IPS DF 4.7 (cell line): ENCODE measurements at regions not wholly inside any gene's neighbourhood (a gene's known extent, or its start where the extent isn't known, plus 50 kb on each side); places are given as distances from the start of the nearest gene placed in this dataset.

Source experiments
- DNase-seq: peaks from one replicate; pipeline ENCODE4 v3.0.0-alpha.2; 2013; ENCODE audit warnings: low spot score; ENCODE audit errors: extremely low read depth

GRCh38 chr6:40799296-40800140 is 212.4 kb upstream of the LRFN2 start:
- no peak for DNase-seq

- no peak for DNase-seq
Observed at GRCh38 chr6:40798069-40798770, 211.1 kb upstream of the LRFN2 start.

GRCh38 chr6:40796260-40797221 is 209.4 kb upstream of the LRFN2 start:
- no peak for DNase-seq

- DNase-seq: no peak
Observed at GRCh38 chr6:40794586-40794985, 207.4 kb upstream of the LRFN2 start.

GRCh38 chr6:40792183-40792582 is 205.0 kb upstream of the LRFN2 start:
- DNase-seq: no peak

DNA sequence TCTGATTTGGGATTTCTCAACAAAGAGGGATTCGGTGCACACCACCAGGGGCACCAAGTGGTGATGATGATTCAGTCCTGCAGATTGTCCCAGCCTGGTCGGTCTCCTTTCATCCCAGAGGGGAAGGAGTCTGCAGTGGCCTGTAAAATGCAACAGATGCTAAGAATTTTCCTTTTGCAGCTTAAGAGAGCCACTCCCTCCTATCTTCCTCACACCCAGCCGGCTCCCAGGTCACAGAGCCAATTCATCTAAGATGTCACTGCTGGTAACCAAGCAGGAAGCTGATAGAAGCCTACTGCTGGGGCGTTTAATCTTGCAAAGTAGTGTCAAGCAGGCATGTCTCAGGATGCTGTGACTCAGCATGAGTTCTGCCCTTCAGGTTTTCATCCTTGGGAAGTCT is 203.8 kb upstream of the LRFN2 start:
- DNase-seq: no peak

- no peak for DNase-seq
Observed at GRCh38 chr6:40788661-40789655, 201.8 kb upstream of the LRFN2 start.

DNA sequence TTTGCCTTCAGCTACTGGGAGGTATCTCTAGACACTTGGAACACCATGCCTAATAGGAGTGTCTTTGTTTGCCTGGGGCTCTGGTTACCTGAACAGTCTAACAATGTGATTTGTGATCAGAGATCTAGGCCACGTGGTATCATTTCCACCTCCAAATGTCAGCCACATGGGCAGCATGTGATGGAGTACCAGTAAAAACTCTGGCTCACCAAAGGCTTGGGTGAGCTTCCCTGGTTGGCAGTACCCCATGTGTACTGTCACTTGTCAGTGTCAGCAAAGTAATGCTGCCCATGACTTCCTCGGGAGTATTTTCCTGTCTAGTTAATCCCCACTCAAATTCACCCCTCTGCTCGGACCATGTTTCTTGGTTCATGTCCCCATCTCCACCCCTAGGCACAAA is 195.2 kb upstream of the LRFN2 start:
- DNase-seq: no peak

- DNase-seq: no peak
Observed at GRCh38 chr6:40780637-40781036, 193.5 kb upstream of the LRFN2 start.

DNA sequence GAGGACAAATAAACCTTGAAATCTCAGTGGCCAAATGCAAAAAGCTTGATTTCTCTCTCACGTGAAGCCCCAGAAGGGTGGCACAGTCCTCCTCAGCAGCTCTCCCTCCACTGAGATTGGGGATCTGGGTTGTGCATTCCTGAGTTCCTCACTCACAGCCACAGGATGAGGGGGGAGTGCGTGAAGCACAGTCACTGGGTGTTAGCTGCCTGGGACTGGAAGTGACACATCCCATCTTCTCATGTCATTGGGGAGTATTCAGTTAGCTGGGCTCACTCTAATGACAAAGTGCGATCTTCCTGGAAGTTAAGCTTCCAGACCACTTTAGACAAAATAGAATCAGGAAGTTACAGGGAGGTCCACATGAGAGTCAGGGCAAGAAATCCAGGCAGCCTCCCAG is 192.2 kb upstream of the LRFN2 start:
- DNase-seq: no peak

- no peak for DNase-seq
Observed at GRCh38 chr6:40778918-40779317, 191.8 kb upstream of the LRFN2 start.

GRCh38 chr6:40778196-40778595 is 191.0 kb upstream of the LRFN2 start:
- no peak for DNase-seq

- DNase-seq: no peak
Observed at GRCh38 chr6:40774932-40775331, 187.8 kb upstream of the LRFN2 start.

DNA sequence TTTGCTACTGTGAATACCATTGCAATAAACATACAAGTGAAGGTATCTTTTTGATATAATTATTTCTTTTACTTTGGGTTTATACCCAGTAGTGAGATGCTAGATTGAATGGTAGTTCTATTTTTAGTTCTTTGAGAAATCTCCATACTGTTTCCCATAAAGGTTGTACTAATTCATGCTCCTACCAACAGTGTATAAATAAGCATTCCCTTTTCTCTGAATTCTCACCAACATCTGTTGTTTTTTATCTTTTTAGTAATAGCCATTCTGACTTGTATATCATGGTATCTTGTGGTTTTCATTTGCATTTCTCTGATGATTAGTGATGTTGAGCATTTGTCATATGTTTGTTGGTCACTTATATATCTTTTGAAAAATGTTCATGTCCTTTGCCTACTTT is 183.6 kb upstream of the LRFN2 start:
- no peak for DNase-seq

GRCh38 chr6:40764726-40765125 is 177.6 kb upstream of the LRFN2 start:
- DNase-seq: no peak

DNA sequence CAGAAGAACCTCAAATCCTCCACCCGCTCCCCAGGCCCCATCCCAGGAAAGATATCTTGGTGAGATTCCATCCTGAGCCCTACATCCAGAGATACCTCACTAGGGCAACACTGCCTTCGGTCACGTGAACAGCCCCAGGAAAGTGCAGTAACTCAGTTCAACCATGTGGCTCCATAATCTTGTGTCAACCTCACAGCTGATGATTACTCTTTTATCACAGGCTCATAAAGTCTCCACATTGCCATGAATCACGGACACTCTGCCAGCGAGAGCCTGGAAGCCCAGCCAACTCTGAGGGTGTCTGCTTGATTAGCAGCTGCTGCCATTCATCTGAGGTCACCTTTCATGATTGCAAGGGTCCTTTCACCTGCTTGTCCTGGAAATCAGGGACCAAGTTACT is 175.8 kb upstream of the LRFN2 start:
- no peak for DNase-seq

DNA sequence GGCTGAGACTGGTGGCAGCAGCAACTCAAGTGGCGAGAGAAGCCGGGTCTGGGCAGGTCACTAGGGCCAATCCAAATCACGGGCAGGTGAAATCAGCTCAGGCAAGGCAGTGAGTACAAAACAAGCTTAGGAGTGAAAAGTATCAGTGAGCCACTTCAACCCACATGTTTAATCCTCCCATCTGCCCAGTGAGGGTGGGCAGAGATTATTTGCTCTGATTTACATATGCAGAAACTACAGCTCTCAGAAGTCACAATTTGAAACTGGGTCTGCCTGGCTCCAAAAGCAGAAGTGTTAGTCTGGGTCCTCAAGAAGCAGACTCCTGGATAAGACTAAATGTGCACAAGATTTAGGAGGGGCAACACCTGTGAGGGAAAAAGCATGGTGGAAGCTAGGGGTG is 173.7 kb upstream of the LRFN2 start:
- DNase-seq: no peak

DNA sequence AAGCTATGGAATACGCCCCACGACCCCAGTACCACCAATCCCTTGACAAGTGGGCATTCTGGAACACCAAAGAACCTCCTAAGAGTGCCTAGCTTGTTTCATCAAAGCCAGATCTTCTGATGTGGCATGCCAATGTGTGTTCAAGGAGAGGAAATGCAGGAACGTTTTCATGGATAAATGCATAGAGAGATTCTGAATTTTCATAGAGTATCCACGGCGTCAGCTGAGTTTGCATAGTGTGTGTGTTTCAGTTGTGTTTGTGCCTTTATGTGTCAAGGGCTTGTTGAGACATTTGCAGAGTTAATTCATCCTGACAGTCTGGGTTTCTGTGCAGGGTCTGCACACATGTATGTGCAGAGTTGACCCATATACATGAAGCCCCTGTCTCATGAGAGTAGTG is 172.7 kb upstream of the LRFN2 start:
- no peak for DNase-seq

GRCh38 chr6:40759264-40759663 is 172.1 kb upstream of the LRFN2 start:
- no peak for DNase-seq

- no peak for DNase-seq
Observed at GRCh38 chr6:40755749-40756452, 168.7 kb upstream of the LRFN2 start.
